H1 (cell line): ENCODE measurements at regions not wholly inside any gene's neighbourhood (a gene's known extent, or its start where the extent isn't known, plus 50 kb on each side); places are given as distances from the start of the nearest gene placed in this dataset.

ENCODE experiments used
- CTCF ChIA-PET: fragments of 300-600 bp; sonication (Branson Sonifier 250); formaldehyde crosslinking; loops from one replicate; lab custom pipeline; 2021; ENCODE audit not compliant: partially characterized antibody; lab: Charles Lee
- POLR2A ChIA-PET: fragments of 300-600 bp; sonication (Branson Sonifier 250); formaldehyde crosslinking; loops from one replicate; lab custom pipeline; 2021; ENCODE audit warnings: inconsistent platforms; ENCODE audit not compliant: partially characterized antibody; lab: Charles Lee
- DNase-seq, 2 experiments: peaks; one replicate each; pipeline versions ENCODE4 v3.0.0 to v3.0.0-alpha.2; 2010 to 2022; ENCODE audit warnings: low spot score in 2 of 2, low read depth in 1 of 2, mixed read lengths in 1 of 2
- FAIRE-seq: peaks from 2 replicates; lab custom pipeline; 2011; peaks lifted over from hg19 to GRCh38; lab: Jason Lieb, UNC
- H2AFZ ChIP-seq: 2 replicates; pipeline ENCODE4 v1.8.1; 2012; ENCODE audit warnings: low read length, inconsistent platforms
- H2AK5ac ChIP-seq: 2 replicates; pipeline ENCODE4 v1.6.1; 2013; ENCODE audit warnings: low read depth, low read length
- H2BK120ac ChIP-seq: replicated peaks from 2 replicates; pipeline ENCODE3; 2013; ENCODE audit warnings: low read depth, low read length, inconsistent platforms
- H2BK12ac ChIP-seq: 2 replicates; pipeline ENCODE4 v1.6.1; 2013; ENCODE audit warnings: low read depth, low read length
- H2BK15ac ChIP-seq: 2 replicates; pipeline ENCODE4 v1.6.1; 2013; ENCODE audit warnings: low read length
- H2BK20ac ChIP-seq: 2 replicates; pipeline ENCODE4 v1.6.1; 2013; ENCODE audit warnings: low read length
- H2BK5ac ChIP-seq: 2 replicates; pipeline ENCODE4 v1.6.1; 2013; ENCODE audit warnings: low read depth, low read length
- H3K14ac ChIP-seq: 2 replicates; pipeline ENCODE4 v1.6.1; 2013; ENCODE audit warnings: inconsistent platforms; ENCODE audit not compliant: insufficient read length
- H3K18ac ChIP-seq: 2 replicates; pipeline ENCODE4 v1.6.1; 2013; ENCODE audit warnings: low read length; ENCODE audit errors: extremely low read depth
- H3K23ac ChIP-seq: 2 replicates; pipeline ENCODE4 v1.6.1; 2013; ENCODE audit warnings: inconsistent platforms; ENCODE audit not compliant: insufficient read length
- H3K23me2 ChIP-seq: 2 replicates; pipeline ENCODE4 v1.6.1; 2013; ENCODE audit warnings: low read depth, low read length
- H3K27ac ChIP-seq: 2 replicates; pipeline ENCODE4 v1.6.1; 2011; ENCODE audit warnings: low read depth, low read length, inconsistent platforms
- H3K27me3 ChIP-seq, 4 experiments: replicated peaks in 1 of 4; 1 replicate in 1 of 4; 2 replicates in 3 of 4; pipeline versions ENCODE4 v1.6.1 to v1.8.1; 2011 to 2013; ENCODE audit warnings: low read length in 3 of 4, mild to moderate bottlenecking in 3 of 4, inconsistent platforms in 2 of 4, mixed read lengths in 2 of 4, moderate library complexity in 1 of 4; ENCODE audit not compliant: control insufficient read depth in 3 of 4, insufficient read depth in 3 of 4; ENCODE audit errors: extremely low read depth in 1 of 4
- H3K36me3 ChIP-seq, 4 experiments: 2 replicates each; pipeline versions ENCODE4 v1.6.1 to v1.8.1; 2011 to 2013; ENCODE audit warnings: mild to moderate bottlenecking in 4 of 4, low read length in 3 of 4, moderate library complexity in 2 of 4, control low read depth in 1 of 4, inconsistent platforms in 1 of 4; ENCODE audit not compliant: insufficient read depth in 4 of 4, control insufficient read depth in 2 of 4
- H3K4ac ChIP-seq: replicated peaks from 2 replicates; pipeline ENCODE3; 2013; ENCODE audit warnings: low read length, low read depth, mixed read lengths, inconsistent platforms; ENCODE audit not compliant: insufficient read length
- H3K4me1 ChIP-seq, 4 experiments: replicated peaks in 1 of 4; 1 replicate in 1 of 4; 2 replicates in 3 of 4; pipeline versions ENCODE4 v1.6.1 to v1.8.1; 2011 to 2013; ENCODE audit warnings: low read length in 3 of 4, inconsistent platforms in 2 of 4, mixed read lengths in 1 of 4; ENCODE audit not compliant: insufficient read depth in 4 of 4, control insufficient read depth in 3 of 4
- H3K4me2 ChIP-seq, 2 experiments: 2 replicates each; pipeline versions ENCODE4 v1.6.1 to v1.8.1; 2011 to 2013; ENCODE audit warnings: low read depth in 2 of 2, low read length in 2 of 2, control low read depth in 1 of 2, inconsistent platforms in 1 of 2, mild to moderate bottlenecking in 1 of 2; ENCODE audit not compliant: insufficient read depth in 1 of 2
- H3K4me3 ChIP-seq, 4 experiments: fragments of 200-600, 300-600 bp in 1 of 4; sonication (generic), shearing (Covaris generic), sonication (Bioruptor Twin) in 1 of 4; 2 replicates each; pipeline versions ENCODE4 v1.5.1 to v1.8.1; 2011 to 2016; ENCODE audit warnings: low read length in 4 of 4, low read depth in 3 of 4, control low read depth in 2 of 4, inconsistent platforms in 2 of 4, mild to moderate bottlenecking in 2 of 4, mixed read lengths in 1 of 4, moderate library complexity in 1 of 4; ENCODE audit not compliant: insufficient read depth in 2 of 4; ENCODE audit errors: extremely low read depth in 1 of 4
- H3K56ac ChIP-seq: replicated peaks from 2 replicates; pipeline ENCODE3; 2013; ENCODE audit warnings: low read depth, mild to moderate bottlenecking, mixed read lengths, low read length, inconsistent platforms; ENCODE audit not compliant: insufficient read length
- H3K79me1 ChIP-seq: 2 replicates; pipeline ENCODE4 v1.6.1; 2013; ENCODE audit warnings: low read depth, low read length, control low read depth
- H3K79me2 ChIP-seq, 2 experiments: 2 replicates each; pipeline versions ENCODE4 v1.6.1 to v1.8.1; 2012 to 2013; ENCODE audit warnings: low read length in 2 of 2, mild to moderate bottlenecking in 2 of 2, inconsistent platforms in 1 of 2; ENCODE audit not compliant: insufficient read depth in 2 of 2, control insufficient read depth in 1 of 2
- H3K9ac ChIP-seq, 4 experiments: replicated peaks in 1 of 4; 1 replicate in 1 of 4; 2 replicates in 3 of 4; pipeline versions ENCODE4 v1.6.1 to v1.8.1; 2011 to 2013; ENCODE audit warnings: low read depth in 3 of 4, low read length in 3 of 4, control low read depth in 2 of 4, mild to moderate bottlenecking in 2 of 4, moderate library complexity in 2 of 4, inconsistent platforms in 1 of 4; ENCODE audit errors: extremely low read depth in 1 of 4
- H3K9me3 ChIP-seq, 2 experiments: 2 replicates each; pipeline versions ENCODE4 v1.6.1 to v1.8.1; 2012 to 2013; ENCODE audit warnings: mild to moderate bottlenecking in 2 of 2, moderate library complexity in 2 of 2, control low read depth in 1 of 2, inconsistent platforms in 1 of 2, low read depth in 1 of 2, low read length in 1 of 2, mixed read lengths in 1 of 2; ENCODE audit not compliant: insufficient read depth in 2 of 2
- H4K20me1 ChIP-seq, 2 experiments: replicated peaks in 1 of 2; 2 replicates each; pipeline versions ENCODE3 to v1.8.1; 2011 to 2013; ENCODE audit warnings: inconsistent platforms in 2 of 2, low read length in 2 of 2, mild to moderate bottlenecking in 1 of 2; ENCODE audit not compliant: insufficient read depth in 2 of 2, control insufficient read depth in 1 of 2
- H4K5ac ChIP-seq: 2 replicates; pipeline ENCODE4 v1.6.1; 2013; ENCODE audit warnings: low read length, low read depth, mixed read lengths, inconsistent platforms; ENCODE audit not compliant: insufficient read length
- H4K8ac ChIP-seq: 2 replicates; pipeline ENCODE4 v1.8.0; 2013; ENCODE audit warnings: mild to moderate bottlenecking, moderate library complexity, low read length, inconsistent platforms; ENCODE audit not compliant: insufficient read depth; ENCODE audit errors: extremely low read depth
- H4K91ac ChIP-seq: replicated peaks from 2 replicates; pipeline ENCODE3; 2013; ENCODE audit warnings: low read length, mixed read lengths, inconsistent platforms; ENCODE audit not compliant: insufficient read length
- BACH1 ChIP-seq: IDR thresholded peaks from 2 replicates; pipeline ENCODE4 v1.6.1; 2012; ENCODE audit warnings: low read length, improper control_type of control experiment
- BRCA1 ChIP-seq: IDR thresholded peaks from 2 replicates; pipeline ENCODE4 v1.6.1; 2012; ENCODE audit warnings: low read depth, low read length, improper control_type of control experiment
- CHD1 ChIP-seq: IDR thresholded peaks from 2 replicates; pipeline ENCODE4 v1.6.1; 2012; ENCODE audit warnings: low read depth, low read length, improper control_type of control experiment
- CREB1 ChIP-seq: IDR thresholded peaks from 2 replicates; pipeline ENCODE4 v1.6.1; 2012; ENCODE audit warnings: inconsistent platforms
- CTBP2 ChIP-seq: IDR thresholded peaks from 2 replicates; pipeline ENCODE4 v1.7.0; 2011; ENCODE audit warnings: borderline replicate concordance, mild to moderate bottlenecking, moderate library complexity, mixed read lengths, low read length; ENCODE audit not compliant: insufficient read depth, insufficient read length
- GABPA ChIP-seq: IDR thresholded peaks from 2 replicates; pipeline ENCODE4 v1.6.1; 2011; ENCODE audit warnings: mild to moderate bottlenecking, low read length, moderate library complexity, borderline replicate concordance; ENCODE audit not compliant: insufficient read depth
- HDAC2 ChIP-seq, 2 experiments: fragments of 300-600 bp in 1 of 2; sonication (generic) in 1 of 2; IDR thresholded peaks; 2 replicates each; pipeline ENCODE4 v1.6.1; 2011 to 2012; ENCODE audit warnings: low read depth in 2 of 2, low read length in 2 of 2, mild to moderate bottlenecking in 2 of 2, moderate library complexity in 2 of 2, borderline replicate concordance in 1 of 2, inconsistent platforms in 1 of 2
- MAX ChIP-seq: IDR thresholded peaks from 2 replicates; pipeline ENCODE4 v1.6.1; 2012; ENCODE audit warnings: inconsistent platforms
- POLR2A ChIP-seq, 2 experiments: IDR thresholded peaks; 1 replicate in 1 of 2; 2 replicates in 1 of 2; pipeline ENCODE4 v1.6.1; 2011; ENCODE audit warnings: low read depth in 2 of 2, low read length in 2 of 2, mild to moderate bottlenecking in 2 of 2; ENCODE audit errors: control extremely low read depth in 1 of 2
- POLR2AphosphoS5 ChIP-seq: IDR thresholded peaks from 2 replicates; pipeline ENCODE4 v1.6.1; 2011; ENCODE audit warnings: low read depth, low read length
- RAD21 ChIP-seq, 2 experiments: IDR thresholded peaks in 1 of 2; conservative IDR thresholded peaks in 1 of 2; 2 replicates each; pipeline ENCODE4 v1.6.1; 2011; ENCODE audit warnings: low read depth in 2 of 2, low read length in 2 of 2, improper control_type of control experiment in 1 of 2, inconsistent platforms in 1 of 2, mild to moderate bottlenecking in 1 of 2, moderate library complexity in 1 of 2
- SP1 ChIP-seq: IDR thresholded peaks from 2 replicates; pipeline ENCODE4 v1.6.1; 2011; ENCODE audit warnings: low read depth, low read length
- SP2 ChIP-seq: IDR thresholded peaks from 2 replicates; pipeline ENCODE4 v1.6.1; 2012; ENCODE audit warnings: mild to moderate bottlenecking, low read length, inconsistent platforms
- TAF7 ChIP-seq: optimal IDR thresholded peaks from 2 replicates; pipeline ENCODE3; 2011; ENCODE audit warnings: low read depth, mild to moderate bottlenecking, inconsistent platforms, low read length, moderate library complexity, borderline replicate concordance
- TBP ChIP-seq: IDR thresholded peaks from 2 replicates; pipeline ENCODE4 v1.6.1; 2011; ENCODE audit warnings: low read depth, low read length, improper control_type of control experiment
- TCF12 ChIP-seq: IDR thresholded peaks from 2 replicates; pipeline ENCODE4 v1.6.1; 2011; ENCODE audit warnings: low read depth, mild to moderate bottlenecking, low read length
- WGBS, 2 experiments: shearing (Covaris generic) in 1 of 2; methylation state at CpG; one replicate each; pipeline versions ENCODE4 v1.1.6 to v1.1.7; 2013 to 2015; ENCODE audit warnings: low lambda C conversion rate in 2 of 2, mixed read lengths in 2 of 2, inconsistent platforms in 1 of 2, low coverage in 1 of 2, missing lambda C conversion rate in 1 of 2; ENCODE audit not compliant: insufficient replicate concordance in 2 of 2, insufficient coverage in 1 of 2, insufficient read length in 1 of 2; ENCODE audit errors: extremely low coverage in 1 of 2, missing lambda C conversion rate in 1 of 2; 5-methylcytosine and 5-hydroxymethylcytosine counted together

DNA sequence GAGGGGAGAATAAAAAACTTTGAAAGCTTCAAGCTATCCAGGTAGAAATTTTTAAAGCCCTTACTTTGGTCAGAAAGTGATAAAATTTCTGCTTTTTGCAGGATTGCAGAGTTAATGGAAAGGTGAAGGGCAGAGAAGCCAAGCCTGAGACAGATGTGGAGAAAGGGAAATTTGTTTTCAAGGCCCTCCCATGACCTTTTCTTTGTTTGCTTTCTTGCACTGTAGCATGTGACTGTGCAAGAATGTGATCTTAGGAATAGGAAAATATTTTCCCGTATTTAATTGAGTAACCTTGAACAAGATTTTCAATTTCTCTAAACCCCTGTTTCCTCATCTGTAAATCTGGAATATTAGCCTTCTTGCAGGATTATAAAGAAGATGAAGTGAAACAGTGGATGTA, 307.2 kb downstream of the PPARGC1A start:
- Histone ChIP-seq H2BK20ac (no peak overlapping the region), H3K9me3 (no peaks in the 10 kb centered on the region), H4K5ac (no peak overlapping the region), H4K8ac (no peak overlapping the region), H2BK120ac (no peak overlapping the region), H3K56ac (no peak overlapping the region), H2AK5ac (no peak overlapping the region), H2AFZ (no peak overlapping the region), H3K9ac (no peak overlapping the region), H3K4ac (no peak overlapping the region), H3K79me1 (no peaks in the 10 kb centered on the region), H3K14ac (no peak overlapping the region), H3K27ac (no peak overlapping the region), H3K4me1 (peaks cover 0 to 10% (median 7%) of the 10 kb centered on the region in 4 experiments; a peak in 5 of 7 replicates), H4K91ac (no peak overlapping the region), H3K36me3 (no peaks in the 10 kb centered on the region), H4K20me1 (no peaks in the 10 kb centered on the region), H3K23me2 (peaks cover 3% of the 10 kb centered on the region; the same call in 1 of the 2 replicates), H3K4me2 (no peak overlapping the region), H2BK12ac (no peak overlapping the region), H3K27me3 (no peaks in the 10 kb centered on the region), H3K23ac (no peak overlapping the region), H3K79me2 (no peaks in the 10 kb centered on the region), H2BK5ac (no peak overlapping the region), H3K18ac (no peak overlapping the region), H2BK15ac (no peak overlapping the region), H3K4me3 (no peak overlapping the region)
- 71% methylated on average over 1 of the region's 1 CpG; no CpG with 5 or more reads in 1 of the 2 experiments for WGBS, 2 experiments
- DNase-seq (no peak), FAIRE-seq (no peak)
- ChIA-PET CTCF (no interaction called here), POLR2A (interaction anchor here (0.6 kb wide), 1 partner anchor 36 kb away, joined by 3 read pairs; no protein-coding TSS in a partner anchor)
- TF ChIP-seq TBP: no peak
- no peak for TF ChIP-seq SP2
- TF ChIP-seq SP1: no peak
- no peak for TF ChIP-seq POLR2AphosphoS5
- TF ChIP-seq MAX: no peak
- no peak for TF ChIP-seq CREB1
- no peak for TF ChIP-seq RAD21 (IDR thresholded peaks at IDR 0.05 in 1 of 2, conservative IDR thresholded peaks at IDR 0.05 in 1 of 2; ENCODE audit: low read depth in 2 of 2, low read length in 2 of 2)
- no peak for TF ChIP-seq CTBP2
- no peak for TF ChIP-seq POLR2A (IDR thresholded peaks at IDR 0.05; ENCODE audit: control extremely low read depth in 1 of 2, low read depth in 2 of 2, low read length in 2 of 2)
- no peak for TF ChIP-seq TAF7
- no peak for TF ChIP-seq HDAC2 (IDR thresholded peaks at IDR 0.05; ENCODE audit: borderline replicate concordance in 1 of 2, low read depth in 2 of 2, low read length in 2 of 2)
- TF ChIP-seq GABPA: no peak
- no peak for TF ChIP-seq TCF12
- no peak for TF ChIP-seq CHD1
- TF ChIP-seq BRCA1: no peak
- no peak for TF ChIP-seq BACH1
